Glomerular endothelial cell (primary cell): ENCODE measurements at regions not wholly inside any gene's neighbourhood (a gene's known extent, or its start where the extent isn't known, plus 50 kb on each side); places are given as distances from the start of the nearest gene placed in this dataset.
A peak's percentile ranks its signal among the peaks of the same experiment; 100 is the strongest.
"Not testable (repeated sequence)": the region's sequence is repeated elsewhere in the genome, so short reads cannot be mapped to it uniquely, and the experiment has no call there.

Experiments
- DNase-seq: peaks from one replicate; pipeline ENCODE4 v3.0.0-alpha.2; 2011; ENCODE audit warnings: low read depth, low spot score; ENCODE audit errors: extremely low read depth

DNA sequence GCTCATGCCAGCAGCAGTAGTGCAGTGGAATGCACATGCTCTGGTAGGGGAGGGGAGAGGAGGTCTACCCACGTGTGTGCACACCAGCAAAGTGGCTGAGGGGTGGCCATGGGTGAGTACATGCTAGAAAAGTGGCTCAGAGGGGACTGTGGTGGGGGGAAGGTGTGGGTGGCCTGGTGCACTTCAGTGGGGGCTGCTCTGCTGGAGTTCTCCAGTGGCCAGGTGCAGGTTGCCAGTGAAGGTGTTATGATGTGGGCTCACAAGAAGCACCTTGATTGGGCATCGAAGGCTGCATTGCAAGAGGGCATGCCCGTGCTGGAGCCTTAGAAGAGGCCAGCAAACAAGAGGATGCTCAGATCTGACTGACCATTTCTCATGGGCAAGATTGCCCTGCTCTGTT, 613.6 kb upstream of the PHF14 start:
- no peak for DNase-seq

DNA sequence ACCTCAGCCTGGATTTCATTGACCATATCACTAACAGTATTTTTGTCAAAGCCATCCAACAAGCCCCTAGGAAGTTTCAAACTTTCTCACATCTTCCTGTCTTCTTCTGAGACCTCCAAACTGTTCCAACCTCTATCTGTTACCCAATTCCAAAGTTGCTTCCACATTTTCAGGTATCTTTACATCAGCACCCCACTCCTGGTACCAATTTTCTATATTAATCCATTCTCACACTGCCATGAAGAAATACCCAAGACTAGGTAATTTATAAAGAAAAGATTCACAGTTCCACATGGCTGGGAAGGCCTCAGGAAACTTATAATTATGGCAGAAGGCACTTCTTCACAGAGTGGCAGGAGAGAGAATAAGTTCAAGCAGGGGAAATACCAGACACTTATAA, 571.9 kb upstream of the PHF14 start:
- no peak for DNase-seq

DNA sequence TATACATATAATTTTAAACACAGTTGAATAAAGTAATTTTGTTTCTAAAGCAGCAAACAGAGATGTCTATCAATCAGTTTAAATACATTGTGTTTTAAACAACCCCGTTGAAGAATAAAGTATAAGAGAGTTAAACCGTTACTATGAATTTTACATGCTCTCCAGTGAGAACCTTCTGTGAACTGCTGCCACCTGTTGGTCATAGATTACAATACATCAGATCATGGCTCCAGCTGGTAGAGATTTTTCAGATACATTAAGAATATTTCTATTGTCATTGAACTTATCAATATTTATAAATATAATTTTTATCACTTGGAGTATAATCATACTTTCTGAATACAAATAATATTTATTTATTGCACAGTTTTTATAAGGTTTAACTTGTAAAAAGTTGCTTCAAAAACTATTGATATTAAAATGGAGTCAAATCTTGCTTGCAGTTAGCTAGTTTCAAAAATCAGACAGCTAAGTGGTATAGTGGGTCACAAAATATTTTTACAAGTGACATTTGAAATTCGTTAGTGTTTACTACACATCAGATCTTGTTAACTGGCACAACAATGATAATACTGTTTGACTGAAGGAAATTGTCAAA, 561.2 kb upstream of the PHF14 start:
- peak; percentile 4 for DNase-seq

DNA sequence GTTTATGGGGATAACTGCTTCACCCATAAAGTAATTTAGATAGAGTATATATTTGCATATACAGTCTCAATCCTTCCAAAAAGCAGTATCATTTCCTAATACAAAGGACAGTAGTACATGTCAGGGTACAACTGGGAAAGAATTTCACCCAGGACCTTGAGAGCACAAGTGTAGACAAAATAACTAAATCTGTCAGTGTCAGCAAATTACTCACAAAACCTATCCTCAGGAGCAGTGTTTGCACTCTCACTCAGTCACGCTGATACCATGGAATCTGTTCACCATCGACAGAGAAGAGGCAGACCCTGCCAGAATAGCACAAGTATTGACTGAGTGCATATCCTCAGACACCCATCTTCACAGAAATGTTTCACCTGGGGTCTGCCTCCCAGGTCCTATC, 554.7 kb upstream of the PHF14 start:
- no peak for DNase-seq

DNA sequence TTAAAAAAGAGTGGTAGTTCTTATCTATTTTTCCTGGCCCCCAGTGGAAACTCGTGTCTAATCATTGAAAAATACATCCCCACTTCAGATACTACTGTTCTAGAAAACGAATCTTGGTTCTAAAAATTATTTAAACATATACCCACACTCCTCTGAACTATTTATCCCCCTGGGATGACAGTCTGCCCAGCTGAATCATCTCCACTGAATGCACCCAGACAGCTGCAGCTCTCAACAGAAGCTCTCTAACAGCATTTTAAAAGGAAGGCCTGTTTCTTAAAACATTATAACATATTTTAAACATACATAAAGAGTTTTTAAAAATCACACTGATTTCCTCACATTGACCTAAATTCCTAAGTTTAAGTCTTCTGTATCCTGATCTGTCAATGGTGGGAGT, 544.6 kb upstream of the PHF14 start:
- DNase-seq: no peak

DNA sequence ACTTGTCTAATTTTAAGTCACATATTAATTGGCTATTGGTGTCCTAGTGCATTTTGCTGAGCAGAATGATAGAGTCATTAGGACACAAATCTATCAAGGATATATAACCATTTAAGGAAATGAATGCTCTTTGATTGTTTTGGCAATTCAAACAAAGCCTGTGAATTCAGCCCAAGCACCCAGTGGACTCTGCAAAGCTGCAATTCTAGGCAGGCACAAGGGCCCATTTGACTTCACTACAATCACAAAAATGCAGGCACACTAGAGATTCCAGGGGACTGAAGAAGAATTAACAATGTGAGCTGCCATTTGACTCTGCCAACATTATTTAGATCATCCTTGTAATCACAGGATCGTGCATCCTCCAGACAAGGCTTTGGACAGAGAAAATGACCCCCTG, 544.2 kb upstream of the PHF14 start:
- no peak for DNase-seq

DNA sequence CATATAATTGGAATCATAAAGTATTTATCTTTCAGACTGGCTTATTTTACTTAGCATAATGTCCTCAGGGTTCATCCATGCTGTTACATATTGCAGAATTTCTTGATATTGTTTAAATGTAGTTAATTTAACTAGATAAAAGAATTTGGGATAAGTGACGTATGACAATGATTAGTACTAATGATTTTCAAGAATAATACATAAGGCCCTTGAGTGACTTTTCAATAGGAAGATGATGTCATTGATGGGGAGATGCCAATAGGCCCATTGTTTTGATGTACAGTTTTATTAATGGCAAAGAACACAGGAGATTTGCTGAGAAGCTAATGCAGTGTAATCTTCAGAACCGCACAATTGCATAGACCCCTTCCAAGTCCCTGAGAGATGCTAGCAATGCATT, 537.4 kb upstream of the PHF14 start:
- DNase-seq: no peak

DNA sequence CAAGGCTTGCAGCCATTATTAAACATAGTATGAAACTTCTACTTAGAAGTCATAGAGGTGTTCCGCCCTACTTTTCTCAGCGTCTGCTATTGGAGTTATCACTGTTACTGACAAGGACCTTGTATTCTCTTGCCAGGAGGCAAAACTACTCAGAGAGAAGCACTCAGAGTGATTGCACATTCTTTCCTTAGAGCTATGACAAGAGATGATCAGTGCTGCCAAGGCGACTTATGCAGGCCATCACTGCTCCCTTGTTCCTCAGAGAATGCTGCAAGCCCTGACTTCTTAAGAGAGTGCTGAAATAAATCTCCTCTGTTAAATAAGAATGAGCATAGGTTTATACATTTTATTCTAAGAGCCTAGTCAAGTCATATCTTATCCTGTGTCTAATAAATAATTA, 534.6 kb upstream of the PHF14 start:
- DNase-seq: no peak

DNA sequence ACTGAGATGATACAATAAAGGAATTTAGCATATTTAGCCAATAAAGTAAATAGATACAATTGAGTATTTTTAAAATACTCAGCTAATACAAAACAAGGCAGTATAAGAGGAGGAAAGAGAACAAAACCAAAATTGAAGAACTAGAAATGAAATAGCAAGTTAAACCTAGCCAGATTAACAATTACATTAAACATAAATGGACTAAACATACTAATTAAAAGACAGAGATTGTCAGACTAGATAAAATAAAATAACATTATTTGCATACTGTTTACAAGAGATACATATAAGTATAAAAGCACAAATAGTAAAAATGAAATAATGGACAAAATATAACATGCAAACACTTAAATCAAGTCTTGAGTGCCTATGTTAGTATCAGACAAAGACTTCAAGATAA, 517.7 kb upstream of the PHF14 start:
- no peak for DNase-seq

DNA sequence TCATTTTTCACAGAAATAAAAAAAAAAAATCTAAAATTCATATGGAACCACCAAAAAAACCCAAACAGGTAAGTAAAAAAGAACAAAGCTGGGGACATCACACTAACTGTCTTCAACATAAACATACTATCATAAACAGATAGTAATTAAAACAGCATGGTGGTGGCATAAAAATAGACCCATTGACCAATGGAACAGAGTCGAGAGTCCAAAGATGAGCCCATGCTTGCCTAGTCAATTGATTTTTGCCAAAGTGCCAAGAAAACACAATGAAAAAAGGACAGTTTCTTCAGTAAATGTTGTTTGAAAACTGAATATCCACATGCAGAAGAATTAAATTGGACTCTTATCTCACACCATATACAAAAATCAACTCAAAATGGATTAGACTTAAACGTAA, 513.2 kb upstream of the PHF14 start:
- DNase-seq: no peak

DNA sequence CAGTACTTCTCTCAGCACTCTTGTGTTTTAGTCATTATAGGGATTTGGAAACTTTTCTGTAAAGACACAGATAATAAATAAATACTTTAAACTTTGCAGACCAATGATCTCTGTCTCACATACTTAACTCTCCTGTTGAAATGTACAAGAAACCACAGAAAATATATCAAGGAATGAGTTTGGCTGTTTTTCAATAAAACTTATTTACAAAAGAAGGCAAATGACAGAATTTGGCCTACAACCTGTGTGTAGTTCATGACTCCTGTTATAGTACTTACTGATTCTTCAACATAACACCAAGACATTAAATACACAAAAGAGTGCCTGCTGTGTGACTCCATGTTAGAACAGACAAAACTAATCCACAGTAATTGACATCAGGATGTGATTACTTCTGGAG, 510.0 kb upstream of the PHF14 start:
- DNase-seq: no peak

DNA sequence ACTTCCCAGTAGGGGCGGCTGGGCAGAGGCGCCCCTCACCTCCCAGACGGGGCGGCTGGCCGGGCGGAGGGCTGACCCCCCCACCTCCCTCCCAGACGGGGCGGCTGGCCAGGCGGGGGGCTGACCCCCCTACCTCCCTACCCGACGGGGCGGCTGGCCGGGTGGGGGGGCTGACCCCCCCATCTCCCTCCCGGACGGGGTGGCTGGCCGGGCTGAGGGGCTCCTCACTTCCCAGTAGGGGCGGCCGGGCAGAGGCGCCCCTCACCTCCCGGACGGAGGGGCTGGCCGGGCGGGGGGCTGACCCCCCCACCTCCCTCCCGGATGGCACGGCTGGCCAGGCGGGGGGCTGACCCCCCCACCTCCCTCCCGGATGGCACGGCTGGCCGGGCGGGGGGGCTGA, 508.1 kb upstream of the PHF14 start:
- DNase-seq: not testable (repeated sequence)

DNA sequence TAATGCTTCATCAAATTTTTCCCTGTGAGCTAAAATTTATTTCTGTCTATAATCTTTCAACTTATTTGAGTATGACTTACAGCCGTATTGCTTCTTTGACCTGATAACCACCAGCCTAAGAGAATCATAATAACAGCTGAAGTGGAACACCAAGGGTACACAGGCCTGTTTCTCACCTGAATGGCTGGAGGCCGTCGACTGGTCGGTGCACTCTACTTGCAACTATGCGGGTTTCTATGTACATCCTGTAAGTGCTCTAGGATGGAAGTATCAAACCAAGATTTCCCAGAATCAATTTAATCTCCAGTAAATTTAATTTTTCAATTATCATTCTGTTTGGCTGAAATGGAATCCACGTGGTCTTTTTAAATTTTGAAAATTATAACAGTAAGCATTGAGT, 504.8 kb upstream of the PHF14 start:
- no peak for DNase-seq

DNA sequence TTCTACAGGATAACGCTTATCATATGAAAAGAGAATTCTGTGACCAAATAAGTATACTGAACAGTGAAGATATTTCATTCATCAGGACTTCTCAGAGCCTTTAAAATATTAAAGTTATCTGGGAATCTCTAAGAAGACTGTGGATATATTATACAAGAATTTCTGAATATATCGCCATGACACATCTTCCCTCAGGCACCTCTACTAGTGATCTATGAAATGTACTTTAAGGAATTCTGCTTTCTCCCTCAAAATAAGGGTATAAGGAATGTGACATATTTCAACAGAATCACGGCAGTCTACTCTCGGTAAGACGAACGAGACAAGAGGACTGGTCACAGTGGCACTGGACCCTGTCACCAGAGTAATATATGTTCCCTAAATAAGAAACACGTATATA, 504.2 kb upstream of the PHF14 start:
- DNase-seq: no peak

DNA sequence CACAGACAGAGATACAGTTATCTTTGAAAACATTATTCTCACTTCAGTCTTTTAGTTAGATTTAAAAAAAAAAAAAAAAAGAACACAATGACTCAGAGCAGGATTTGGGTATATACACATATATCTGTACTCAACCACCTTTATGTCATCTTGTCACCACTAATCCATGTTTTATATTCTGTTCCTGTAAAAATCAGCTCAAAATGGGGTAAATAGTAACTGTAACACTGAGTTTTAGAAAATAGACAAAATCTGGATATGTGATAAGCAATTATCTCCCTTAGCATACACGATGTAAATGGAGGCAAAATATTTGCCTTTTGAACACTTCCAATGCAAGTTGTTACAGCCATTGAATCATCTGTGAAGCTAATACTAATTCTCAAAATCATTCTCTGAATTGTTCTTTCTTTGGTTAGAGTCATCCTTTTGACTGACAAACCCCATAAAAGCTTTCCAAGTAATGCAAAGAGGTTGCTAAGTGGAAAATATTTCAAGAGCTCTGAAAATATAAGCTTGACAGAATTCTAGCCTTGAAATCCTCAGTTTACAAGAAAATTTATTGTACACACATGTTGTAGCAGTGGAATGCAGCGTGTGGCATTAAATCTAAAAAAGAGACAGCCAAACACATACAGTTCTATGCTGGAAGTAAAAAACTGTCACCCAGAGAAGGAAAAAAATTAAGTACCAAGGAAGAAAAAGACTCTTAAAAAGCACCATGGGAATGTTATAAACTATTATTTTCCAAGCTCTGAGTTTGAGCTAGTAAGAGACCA, 502.2 kb upstream of the PHF14 start:
- no peak for DNase-seq

DNA sequence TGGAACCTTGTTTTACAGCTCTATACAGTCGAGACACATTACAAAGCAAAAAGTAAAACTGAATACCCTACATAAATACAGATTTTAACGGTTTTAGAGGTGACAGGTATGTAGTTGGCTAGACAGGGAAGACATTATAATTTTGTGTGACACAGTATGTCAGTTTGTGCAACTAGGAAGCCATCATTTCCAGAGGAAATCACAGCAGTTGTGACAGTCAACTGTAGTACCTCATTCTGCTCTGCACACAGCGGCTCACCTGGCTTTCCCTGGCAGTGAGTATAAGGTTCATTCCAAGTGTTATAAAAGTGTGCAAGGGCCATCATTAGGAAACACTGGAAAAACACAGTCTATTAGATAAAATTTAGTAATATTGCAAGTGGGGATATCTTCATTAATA, 501.6 kb upstream of the PHF14 start:
- DNase-seq: no peak

DNA sequence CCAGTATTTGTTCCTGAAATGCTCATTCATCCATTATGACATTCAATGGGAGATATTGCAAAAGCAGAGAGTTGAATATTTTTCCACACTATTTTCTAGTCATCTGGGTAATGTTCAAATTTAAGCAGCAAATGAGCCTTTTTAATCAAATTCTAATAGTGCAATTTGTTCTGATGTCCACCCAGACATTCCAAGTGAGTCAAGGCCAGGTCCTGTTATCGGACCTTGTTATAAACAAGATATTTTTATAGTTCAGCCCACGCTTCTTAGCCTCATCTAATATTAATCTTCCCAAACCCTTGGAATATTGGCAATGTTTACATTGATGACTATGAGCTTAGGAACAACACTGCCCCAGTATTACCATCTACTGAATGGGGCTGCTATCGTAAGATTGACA, 500.1 kb upstream of the PHF14 start:
- no peak for DNase-seq

DNA sequence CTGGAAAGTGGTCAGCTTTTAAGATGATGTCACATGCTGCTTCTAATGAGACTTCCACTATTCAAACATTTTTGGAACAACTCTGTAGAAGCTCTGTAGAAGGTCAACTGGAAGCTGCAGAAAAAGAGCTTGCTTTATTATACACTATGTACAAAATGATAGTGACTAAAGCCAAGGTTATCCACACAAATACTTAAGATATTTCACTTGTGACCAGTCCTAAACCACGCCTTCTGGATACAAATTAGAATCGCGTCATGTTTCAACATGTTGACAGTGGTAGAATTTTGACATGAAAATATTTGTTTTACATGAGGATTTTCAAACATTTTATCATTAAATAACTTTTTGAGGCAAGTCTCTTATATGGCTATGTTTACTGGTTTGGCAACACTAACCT, 499.6 kb upstream of the PHF14 start:
- DNase-seq: no peak

DNA sequence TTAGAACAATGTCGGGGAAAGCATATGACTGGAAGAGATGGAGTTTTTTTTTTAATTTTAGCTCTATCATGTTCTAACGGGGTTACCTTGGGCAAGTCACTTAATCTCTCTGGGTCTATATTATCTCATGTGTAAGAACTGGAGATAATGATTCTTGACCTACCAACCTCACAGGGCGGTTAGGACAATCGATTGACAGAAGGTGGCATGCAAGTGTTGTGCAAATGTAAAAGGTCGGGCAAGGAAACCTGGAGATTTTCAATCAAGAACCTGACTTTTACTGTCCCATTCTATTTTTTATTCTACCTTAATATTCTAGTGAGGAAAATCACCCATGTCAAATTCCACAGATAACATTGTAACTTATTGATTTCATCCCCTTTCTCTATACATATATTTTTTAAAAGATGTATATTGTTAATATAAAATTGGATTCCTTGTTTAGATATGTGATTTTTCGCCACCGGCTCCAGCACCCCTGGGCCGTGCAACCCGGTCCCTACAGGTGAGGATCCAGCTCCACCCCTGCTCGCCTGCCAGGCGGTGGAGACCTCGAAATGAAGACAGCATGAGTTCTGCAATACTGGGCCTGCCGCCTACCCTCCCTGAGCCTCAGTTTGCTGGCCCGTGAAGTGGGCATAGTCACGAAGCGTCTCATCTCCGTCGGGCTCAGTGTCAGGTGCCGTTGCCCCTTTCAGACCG, 497.6 kb upstream of the PHF14 start:
- no peak for DNase-seq

DNA sequence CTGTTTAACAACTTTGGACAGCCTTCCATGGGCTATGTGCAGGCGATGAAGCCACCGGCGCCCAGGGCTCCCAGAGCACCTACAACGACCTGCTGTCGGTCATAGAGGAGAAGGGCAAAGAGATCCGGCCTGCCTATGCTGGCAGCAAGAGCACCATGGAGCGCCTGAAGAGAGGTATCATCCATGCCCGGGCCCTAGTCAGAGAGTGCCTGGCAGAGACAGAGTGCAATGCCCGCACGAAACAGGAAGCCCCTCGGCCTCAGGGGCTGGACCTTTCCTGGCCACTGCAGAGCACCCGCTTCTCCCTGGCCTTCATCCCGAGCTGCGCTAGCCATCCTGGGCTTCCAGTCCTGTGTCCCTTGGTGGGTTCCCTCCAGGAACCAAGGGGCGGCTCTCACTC, 497.0 kb upstream of the PHF14 start:
- DNase-seq: no peak

DNA sequence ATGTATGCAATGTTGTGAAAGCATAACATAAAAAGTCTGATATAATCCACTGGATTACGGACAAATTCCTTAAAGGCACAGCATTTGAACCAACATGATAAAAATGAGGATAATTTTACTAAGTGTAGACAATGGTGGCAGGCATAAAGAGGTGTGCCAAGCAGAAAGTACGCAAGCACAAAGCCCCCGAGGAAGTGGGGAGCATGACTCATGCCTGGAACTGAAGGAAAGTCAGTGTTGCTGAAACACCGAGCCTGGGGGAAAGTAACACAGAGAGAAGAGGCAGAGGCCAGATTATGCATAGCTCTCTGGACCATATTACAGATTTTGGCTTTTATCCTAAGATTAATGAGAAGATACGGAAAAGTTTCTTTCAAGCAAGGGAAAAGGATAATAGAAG, 490.0 kb upstream of the PHF14 start:
- no peak for DNase-seq

DNA sequence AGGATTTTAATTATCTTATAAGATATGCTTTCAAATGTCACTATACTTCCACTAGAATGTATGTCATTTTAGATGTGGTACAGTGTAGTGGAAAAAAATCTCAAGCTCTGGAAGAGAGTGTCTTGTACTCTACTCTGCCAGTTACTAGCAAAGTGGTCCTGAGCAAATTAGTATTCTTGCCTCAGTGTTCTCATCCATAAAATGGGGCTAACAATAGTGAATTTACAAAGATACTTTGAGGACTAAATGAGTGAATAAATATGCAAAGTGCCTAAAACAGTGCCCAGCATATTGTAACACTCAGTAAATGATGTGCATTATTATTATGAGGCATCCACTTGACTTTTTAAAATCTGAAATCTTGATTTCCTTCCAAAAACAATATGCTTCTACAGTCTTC, 488.9 kb upstream of the PHF14 start:
- DNase-seq: no peak
